K562 (cell line): ENCODE measurements at regions not wholly inside any gene's neighbourhood (a gene's known extent, or its start where the extent isn't known, plus 50 kb on each side); places are given as distances from the start of the nearest gene placed in this dataset.

Source experiments
- ATF7 ChIP-seq: fragments of 450-650 bp; IDR thresholded peaks from 2 replicates; pipeline ENCODE4 v1.7.1; 2014; ENCODE audit warnings: mild to moderate bottlenecking, moderate library complexity
- CHAMP1 ChIP-seq: fragments of 450-650 bp; IDR thresholded peaks from 2 replicates; pipeline ENCODE4 v1.6.1; 2016; ENCODE audit warnings: mild to moderate bottlenecking
- GABPA ChIP-seq: fragments of 200-800 bp; sonication (Bioruptor generic); conservative IDR thresholded peaks from 2 replicates; pipeline ENCODE4 v1.6.1; 2016; ENCODE audit warnings: low read depth, missing genetic modification characterization, missing compliant biosample characterization
- HDAC2 ChIP-seq: fragments of 450-650 bp; IDR thresholded peaks from 2 replicates; pipeline ENCODE4 v1.6.1; 2016; ENCODE audit warnings: mild to moderate bottlenecking
- MBD1 ChIP-seq: fragments of 250-450 bp; sonication (Bioruptor Pico); IDR thresholded peaks from 2 replicates; pipeline ENCODE4 v1.8.0; 2022; ENCODE audit warnings: inconsistent platforms
- MCM5 ChIP-seq: fragments of 450-650 bp; IDR thresholded peaks from 2 replicates; pipeline ENCODE4 v1.6.1; 2016; ENCODE audit warnings: low read depth
- MTA2 ChIP-seq: fragments of 450-650 bp; IDR thresholded peaks from 2 replicates; pipeline ENCODE4 v1.6.1; 2016; ENCODE audit warnings: low read depth
- NUFIP1 ChIP-seq: fragments of 450-650 bp; IDR thresholded peaks from 2 replicates; pipeline ENCODE4 v1.6.1; 2018; ENCODE audit not compliant: partially characterized antibody
- RBM15 ChIP-seq: fragments of 200-400 bp; formaldehyde crosslinking; IDR thresholded peaks from 2 replicates; pipeline ENCODE4 v1.6.1; 2018; ENCODE audit warnings: mild to moderate bottlenecking, low read length, moderate library complexity; ENCODE audit not compliant: insufficient read depth
- SAFB ChIP-seq: fragments of 200-400 bp; formaldehyde crosslinking; IDR thresholded peaks from 2 replicates; pipeline ENCODE4 v1.6.1; 2017; ENCODE audit warnings: low read depth, low read length, borderline replicate concordance
- SIRT6 ChIP-seq: IDR thresholded peaks from one replicate; pipeline ENCODE4 v1.6.1; 2012; ENCODE audit warnings: low read depth, mild to moderate bottlenecking, control low read depth, inconsistent platforms, low read length, moderate library complexity
- SRSF9 ChIP-seq: fragments of 200-400 bp; formaldehyde crosslinking; IDR thresholded peaks from 2 replicates; pipeline ENCODE4 v1.6.1; 2017; ENCODE audit warnings: low read depth, low read length, borderline replicate concordance
- TEAD1 ChIP-seq, 2 experiments: fragments of 450-650 bp in 1 of 2; sonication (generic) in 1 of 2; formaldehyde crosslinking; IDR thresholded peaks; 2 replicates each; pipeline versions ENCODE4 v1.4.0 to v1.8.0; 2020 to 2022; ENCODE audit warnings: mild to moderate bottlenecking in 2 of 2, missing genetic modification reagents in 1 of 2
- TFAP4 ChIP-seq: sonication (generic); formaldehyde crosslinking; IDR thresholded peaks from 2 replicates; pipeline ENCODE4 v1.8.0; 2022; ENCODE audit warnings: missing genetic modification reagents, mild to moderate bottlenecking, moderate library complexity, borderline replicate concordance
- THAP12 ChIP-seq: fragments of 250-450 bp; sonication (Bioruptor Pico); IDR thresholded peaks from 2 replicates; pipeline ENCODE4 v1.9.0; 2021; ENCODE audit warnings: mild to moderate bottlenecking, inconsistent platforms
- ZBTB33 ChIP-seq: sonication (generic); formaldehyde crosslinking; IDR thresholded peaks from 2 replicates; pipeline ENCODE4 v1.8.1; 2023; ENCODE audit warnings: mild to moderate bottlenecking, missing genetic modification reagents
- ZNF212 ChIP-seq: fragments of 450-650 bp; formaldehyde crosslinking; IDR thresholded peaks from 2 replicates; pipeline ENCODE4 v1.4.0; 2020; ENCODE audit warnings: mild to moderate bottlenecking
- ZNF232 ChIP-seq: sonication (generic); formaldehyde crosslinking; IDR thresholded peaks from 2 replicates; pipeline ENCODE4 v1.8.0; 2022; ENCODE audit warnings: mild to moderate bottlenecking, missing genetic modification reagents
- ZNF280B ChIP-seq: fragments of 250-450 bp; sonication (Bioruptor Pico); IDR thresholded peaks from 2 replicates; pipeline ENCODE4 v1.5.1; 2021; ENCODE audit warnings: mild to moderate bottlenecking

GRCh38 chr9:19650312-19650711, 138.5 kb downstream of the SLC24A2 start (continued):
- no peak for TF ChIP-seq ZBTB33 (CRISPR knock-in tag)
- TF ChIP-seq SAFB, result no peak
- TF ChIP-seq ZNF232, result no peak
- TF ChIP-seq ATF7, result no peak
- TF ChIP-seq MTA2, result peak; percentile 53; the same call in 1 of the 2 replicates
- TF ChIP-seq TEAD1 (CRISPR knock-in tag; IDR thresholded peaks at IDR 0.05), result no peak
- TF ChIP-seq SRSF9, result no peak
- no peak for TF ChIP-seq MBD1 (CRISPR knock-in tag)
- no peak for TF ChIP-seq THAP12
- TF ChIP-seq ZNF280B (CRISPR knock-in tag), result no peak
- no peak for TF ChIP-seq ZNF212 (CRISPR knock-in tag)
- TF ChIP-seq MCM5, result no peak
- TF ChIP-seq GABPA (tag), result no peak
- TF ChIP-seq TFAP4 (CRISPR knock-in tag), result no peak
- TF ChIP-seq CHAMP1, result no peak
- no peak for TF ChIP-seq RBM15
- no peak for TF ChIP-seq NUFIP1
- no peak for TF ChIP-seq SIRT6
- no peak for TF ChIP-seq HDAC2
